ENCODE measurements at regions not wholly inside any gene's neighbourhood (a gene's known extent, or its start where the extent isn't known, plus 50 kb on each side); places are given as distances from the start of the nearest gene placed in this dataset.

- H3K36me3 ChIP-seq (ENCODE audit: control insufficient read depth, insufficient read depth, low read length), result no peaks in the 10 kb centered on the region
- FAIRE-seq (no peak), DNase-seq (ENCODE audit: low read depth) (peak; percentile 25)
- TF ChIP-seq CTCF (IDR thresholded peaks at IDR 0.05; ENCODE audit: insufficient read depth, low read length, severe bottlenecking), result no peak
- no peak overlapping the region for H3K4me3 ChIP-seq (ENCODE audit: low read depth, low read length)
- H3K27me3 ChIP-seq (ENCODE audit: control insufficient read depth, insufficient read depth, low read length), result no peaks in the 10 kb centered on the region
Observed at GRCh38 chr15:99480016-99480810, 85.6 kb upstream of the MEF2A start.

GRCh38 chr15:99481113-99481950 is 84.5 kb upstream of the MEF2A start:
- TF ChIP-seq CTCF (IDR thresholded peaks at IDR 0.05; ENCODE audit: insufficient read depth, low read length, severe bottlenecking), result no peak
- Histone ChIP-seq H3K27me3 (ENCODE audit: control insufficient read depth, insufficient read depth, low read length) (no peaks in the 10 kb centered on the region), H3K36me3 (ENCODE audit: control insufficient read depth, insufficient read depth, low read length) (no peaks in the 10 kb centered on the region), H3K4me3 (ENCODE audit: low read depth, low read length) (no peak overlapping the region)
- DNase-seq (ENCODE audit: low read depth) (no peak), FAIRE-seq (no peak)

GRCh38 chr15:99481951-99482230 is 83.9 kb upstream of the MEF2A start:
- DNase-seq (ENCODE audit: low read depth) (no peak), FAIRE-seq (no peak)
- no peak overlapping the region for H3K4me3 ChIP-seq (ENCODE audit: low read depth, low read length)
- H3K36me3 ChIP-seq (ENCODE audit: control insufficient read depth, insufficient read depth, low read length), result no peaks in the 10 kb centered on the region
- no peaks in the 10 kb centered on the region for H3K27me3 ChIP-seq (ENCODE audit: control insufficient read depth, insufficient read depth, low read length)
- TF ChIP-seq CTCF (IDR thresholded peaks at IDR 0.05; ENCODE audit: insufficient read depth, low read length, severe bottlenecking), result no peak

- DNase-seq (ENCODE audit: low read depth) (no peak), FAIRE-seq (no peak)
- no peak for TF ChIP-seq CTCF (IDR thresholded peaks at IDR 0.05; ENCODE audit: insufficient read depth, low read length, severe bottlenecking)
- Histone ChIP-seq H3K4me3 (ENCODE audit: low read depth, low read length) (no peak overlapping the region), H3K27me3 (ENCODE audit: control insufficient read depth, insufficient read depth, low read length) (no peaks in the 10 kb centered on the region), H3K36me3 (ENCODE audit: control insufficient read depth, insufficient read depth, low read length) (no peaks in the 10 kb centered on the region)
Observed at GRCh38 chr15:99482993-99483392, 82.8 kb upstream of the MEF2A start.

- H3K36me3 ChIP-seq (ENCODE audit: control insufficient read depth, insufficient read depth, low read length), result no peaks in the 10 kb centered on the region
- H3K27me3 ChIP-seq (ENCODE audit: control insufficient read depth, insufficient read depth, low read length), result no peaks in the 10 kb centered on the region
- H3K4me3 ChIP-seq (ENCODE audit: low read depth, low read length), result no peak overlapping the region
- TF ChIP-seq CTCF (IDR thresholded peaks at IDR 0.05; ENCODE audit: insufficient read depth, low read length, severe bottlenecking), result no peak
- DNase-seq (ENCODE audit: low read depth), result no peak
- no peak for FAIRE-seq
Observed at GRCh38 chr15:99485153-99485961, 80.4 kb upstream of the MEF2A start.

Measured in bronchial epithelial cell (primary cell).